ENCODE measurements at regions not wholly inside any gene's neighbourhood (a gene's known extent, or its start where the extent isn't known, plus 50 kb on each side); places are given as distances from the start of the nearest gene placed in this dataset.
"Not testable (repeated sequence)": the region's sequence is repeated elsewhere in the genome, so short reads cannot be mapped to it uniquely, and the experiment has no call there.

DNA sequence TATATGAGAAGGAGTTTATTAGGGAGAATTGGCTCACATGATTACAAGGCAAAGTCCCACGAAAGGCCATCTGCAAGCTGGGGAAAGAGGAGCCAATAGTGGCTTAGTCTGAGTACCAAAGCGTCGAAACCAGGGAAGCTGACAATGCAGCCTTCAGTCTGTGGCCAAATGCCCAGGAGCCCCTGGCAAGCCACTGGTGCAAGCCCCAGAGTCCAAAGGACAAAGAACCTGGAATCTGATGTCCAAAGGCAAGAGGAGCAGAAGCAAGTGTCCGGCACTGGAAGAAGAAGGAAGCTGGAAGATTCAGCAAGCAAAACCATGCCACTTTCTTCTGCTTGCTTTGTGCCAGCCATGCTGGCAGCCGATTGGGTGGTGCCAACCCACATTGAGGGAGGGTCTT, 74.3 kb upstream of the NPAS2 start:
- no peaks in the 10 kb centered on the region for H3K27me3 ChIP-seq (ENCODE audit: control insufficient read depth, insufficient read depth, low read length)
- TF ChIP-seq, protein P1, sequence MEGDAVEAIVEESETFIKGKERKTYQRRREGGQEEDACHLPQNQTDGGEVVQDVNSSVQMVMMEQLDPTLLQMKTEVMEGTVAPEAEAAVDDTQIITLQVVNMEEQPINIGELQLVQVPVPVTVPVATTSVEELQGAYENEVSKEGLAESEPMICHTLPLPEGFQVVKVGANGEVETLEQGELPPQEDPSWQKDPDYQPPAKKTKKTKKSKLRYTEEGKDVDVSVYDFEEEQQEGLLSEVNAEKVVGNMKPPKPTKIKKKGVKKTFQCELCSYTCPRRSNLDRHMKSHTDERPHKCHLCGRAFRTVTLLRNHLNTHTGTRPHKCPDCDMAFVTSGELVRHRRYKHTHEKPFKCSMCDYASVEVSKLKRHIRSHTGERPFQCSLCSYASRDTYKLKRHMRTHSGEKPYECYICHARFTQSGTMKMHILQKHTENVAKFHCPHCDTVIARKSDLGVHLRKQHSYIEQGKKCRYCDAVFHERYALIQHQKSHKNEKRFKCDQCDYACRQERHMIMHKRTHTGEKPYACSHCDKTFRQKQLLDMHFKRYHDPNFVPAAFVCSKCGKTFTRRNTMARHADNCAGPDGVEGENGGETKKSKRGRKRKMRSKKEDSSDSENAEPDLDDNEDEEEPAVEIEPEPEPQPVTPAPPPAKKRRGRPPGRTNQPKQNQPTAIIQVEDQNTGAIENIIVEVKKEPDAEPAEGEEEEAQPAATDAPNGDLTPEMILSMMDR (IDR thresholded peaks at IDR 0.05; ENCODE audit: insufficient read depth, low read length, poor library complexity, severe bottlenecking), result no peak
- DNase-seq (ENCODE audit: low read depth), result no peak
- no peak overlapping the region for H3K4me3 ChIP-seq (ENCODE audit: low read depth, low read length)
- H3K36me3 ChIP-seq (ENCODE audit: control insufficient read depth, insufficient read depth, low read length), result no peaks in the 10 kb centered on the region

DNA sequence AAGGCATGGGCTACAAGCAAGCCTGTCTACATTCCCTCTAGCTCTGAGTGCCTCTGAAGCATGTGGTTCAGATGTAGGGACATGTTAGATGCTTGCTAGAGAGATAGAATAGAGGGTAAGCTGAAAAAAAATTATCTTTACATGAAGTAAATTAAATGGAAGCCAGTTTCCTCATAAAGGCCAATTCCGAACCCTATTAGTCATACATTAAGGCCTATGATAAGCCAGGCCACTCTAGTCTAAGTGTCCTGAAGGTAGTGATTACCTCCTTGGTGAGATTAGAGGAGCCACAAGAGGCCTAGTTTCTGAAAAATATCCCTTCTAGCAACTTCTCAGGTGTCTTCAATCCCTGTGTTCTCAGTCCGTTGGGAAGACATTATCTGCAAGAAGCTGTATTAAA, 72.4 kb upstream of the NPAS2 start:
- Histone ChIP-seq H3K27me3 (ENCODE audit: control insufficient read depth, insufficient read depth, low read length) (no peaks in the 10 kb centered on the region), H3K4me3 (ENCODE audit: low read depth, low read length) (no peak overlapping the region), H3K36me3 (ENCODE audit: control insufficient read depth, insufficient read depth, low read length) (no peaks in the 10 kb centered on the region)
- TF ChIP-seq, protein P1 (IDR thresholded peaks at IDR 0.05; ENCODE audit: insufficient read depth, low read length, poor library complexity, severe bottlenecking), result no peak
- no peak for DNase-seq (ENCODE audit: low read depth)

DNA sequence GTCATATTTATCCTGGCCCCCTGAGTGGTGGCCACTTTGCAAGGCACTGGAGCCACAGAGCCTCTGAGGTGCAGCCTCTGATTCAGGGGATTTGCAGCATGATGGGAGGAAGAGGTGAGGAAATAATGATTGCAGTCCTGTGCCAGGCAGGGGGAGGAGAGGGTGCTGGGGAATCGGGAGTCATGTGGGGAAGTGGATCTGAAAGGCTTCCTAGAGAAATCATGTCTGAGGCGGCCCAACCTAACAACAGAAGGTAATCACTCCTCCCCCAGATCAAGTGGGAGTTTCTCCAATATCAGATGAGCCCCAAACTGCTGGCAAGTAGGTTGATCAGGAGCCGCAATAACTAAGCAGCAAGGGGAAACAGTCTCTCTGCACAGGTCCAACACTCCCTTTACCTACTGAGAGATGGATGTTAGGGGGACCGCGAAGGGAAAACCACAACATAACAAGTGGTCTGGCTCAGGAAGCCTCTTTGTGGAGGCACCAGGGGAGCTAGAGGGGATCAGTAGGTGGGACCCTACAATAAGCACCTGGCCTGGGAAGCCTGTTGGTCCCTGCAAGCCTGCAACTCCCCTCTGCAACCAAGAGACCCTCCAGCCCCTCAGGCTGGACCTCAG, 71.8 kb upstream of the NPAS2 start:
- H3K36me3 ChIP-seq (ENCODE audit: control insufficient read depth, insufficient read depth, low read length), result no peaks in the 10 kb centered on the region
- no peaks in the 10 kb centered on the region for H3K27me3 ChIP-seq (ENCODE audit: control insufficient read depth, insufficient read depth, low read length)
- no peak for DNase-seq (ENCODE audit: low read depth)
- TF ChIP-seq, protein P1 (IDR thresholded peaks at IDR 0.05; ENCODE audit: insufficient read depth, low read length, poor library complexity, severe bottlenecking), result no peak
- H3K4me3 ChIP-seq (ENCODE audit: low read depth, low read length), result no peak overlapping the region

DNA sequence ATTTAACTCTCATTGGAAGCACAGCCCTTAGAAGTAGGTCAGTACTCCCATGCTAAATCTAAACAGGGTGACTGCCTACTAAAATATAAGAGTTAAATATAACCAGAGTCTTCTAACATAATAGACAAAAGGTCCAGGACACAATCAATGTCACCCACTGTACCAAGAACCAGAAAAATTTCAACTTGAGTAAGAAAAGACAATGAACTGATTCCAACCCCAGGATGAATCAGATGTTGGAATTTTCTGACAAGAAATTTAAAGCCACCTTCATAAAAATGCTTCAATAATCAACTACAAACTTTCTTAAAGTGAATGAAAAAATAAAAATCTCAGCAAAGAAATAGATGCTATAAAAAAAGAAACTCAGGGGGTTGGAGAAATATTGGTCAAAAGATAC, 71.3 kb upstream of the NPAS2 start:
- Histone ChIP-seq H3K36me3 (ENCODE audit: control insufficient read depth, insufficient read depth, low read length) (no peaks in the 10 kb centered on the region), H3K4me3 (ENCODE audit: low read depth, low read length) (no peak overlapping the region), H3K27me3 (ENCODE audit: control insufficient read depth, insufficient read depth, low read length) (no peaks in the 10 kb centered on the region)
- TF ChIP-seq, protein P1 (IDR thresholded peaks at IDR 0.05; ENCODE audit: insufficient read depth, low read length, poor library complexity, severe bottlenecking), result no peak
- no peak for DNase-seq (ENCODE audit: low read depth)

DNA sequence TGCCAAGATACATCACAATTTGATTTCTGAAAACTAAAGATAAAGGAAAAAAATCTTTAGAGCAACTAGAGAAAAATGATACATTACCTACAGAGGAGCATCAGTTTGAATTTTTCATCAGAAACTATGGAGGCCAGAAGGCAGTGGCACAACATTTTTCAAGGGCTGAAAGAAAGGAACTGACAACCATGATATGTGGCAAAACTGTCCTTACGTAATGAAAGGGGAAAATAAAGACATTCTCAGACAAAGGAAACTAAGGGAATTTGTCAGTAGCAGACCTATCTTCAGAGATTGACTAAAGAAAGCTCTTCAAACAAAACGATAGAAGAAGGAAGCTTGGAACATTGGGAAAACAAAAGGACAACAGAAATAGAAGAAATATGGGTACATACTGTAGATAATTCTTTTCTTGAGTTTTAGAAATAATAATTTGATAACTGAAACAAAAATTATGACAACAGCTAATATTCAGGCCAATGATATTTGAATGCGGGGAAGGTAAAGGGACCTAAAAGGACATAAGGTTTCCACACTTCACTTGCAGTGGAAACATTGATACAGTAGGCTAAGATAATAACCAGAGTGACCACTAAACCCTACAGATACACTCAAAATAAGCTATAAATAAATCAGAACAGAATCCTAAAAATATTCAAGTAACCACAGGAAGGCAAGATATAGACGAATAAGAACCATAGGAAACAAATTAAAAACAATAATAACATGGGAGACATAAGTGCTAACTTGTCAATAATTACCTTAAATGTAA, 70.0 kb upstream of the NPAS2 start:
- no peak for DNase-seq (ENCODE audit: low read depth)
- no peaks in the 10 kb centered on the region for H3K27me3 ChIP-seq (ENCODE audit: control insufficient read depth, insufficient read depth, low read length)
- H3K4me3 ChIP-seq (ENCODE audit: low read depth, low read length), result no peak overlapping the region
- no peaks in the 10 kb centered on the region for H3K36me3 ChIP-seq (ENCODE audit: control insufficient read depth, insufficient read depth, low read length)
- TF ChIP-seq, protein P1 (IDR thresholded peaks at IDR 0.05; ENCODE audit: insufficient read depth, low read length, poor library complexity, severe bottlenecking), result no peak

DNA sequence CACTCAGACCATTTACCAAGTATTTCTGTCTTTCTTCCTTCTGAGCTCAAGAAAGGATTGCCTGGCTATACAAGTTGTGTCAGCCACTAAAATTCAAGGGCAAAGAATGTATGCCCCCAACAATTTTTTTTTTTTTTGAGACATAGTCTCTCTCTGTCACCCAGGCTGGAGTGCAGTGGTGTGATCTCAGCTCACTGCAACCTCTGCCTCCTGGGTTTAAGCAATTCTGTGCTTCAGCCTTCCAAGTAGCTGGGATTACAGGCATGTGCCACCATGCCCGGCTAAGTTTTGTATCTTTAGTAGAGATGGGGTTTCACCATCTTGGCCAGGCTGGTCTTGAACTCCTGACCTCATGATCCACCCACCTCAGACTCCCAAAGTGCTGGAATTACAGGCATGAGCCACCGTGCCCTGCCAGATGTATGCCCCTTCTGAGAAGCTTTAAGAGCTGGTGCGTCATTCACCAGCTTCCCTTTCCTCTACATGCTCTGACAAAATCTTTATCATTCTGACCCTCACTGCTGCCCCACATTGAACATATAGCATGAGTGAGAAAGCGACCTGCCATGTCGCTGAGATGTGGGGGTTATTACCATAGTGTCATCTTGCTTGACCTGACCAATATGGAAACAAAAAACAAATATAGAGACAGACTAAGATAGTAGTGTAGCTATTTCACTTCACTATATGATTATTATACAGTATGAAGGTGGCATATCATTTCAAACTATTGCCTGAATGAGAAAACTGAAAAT, 67.9 kb upstream of the NPAS2 start:
- H3K27me3 ChIP-seq (ENCODE audit: control insufficient read depth, insufficient read depth, low read length); H3K36me3 ChIP-seq (ENCODE audit: control insufficient read depth, insufficient read depth, low read length); H3K4me3 ChIP-seq (ENCODE audit: low read depth, low read length); DNase-seq (ENCODE audit: low read depth): not testable (repeated sequence)
